ENCODE measurements at regions not wholly inside any gene's neighbourhood (a gene's known extent, or its start where the extent isn't known, plus 50 kb on each side); places are given as distances from the start of the nearest gene placed in this dataset.
"Not testable (repeated sequence)": the region's sequence is repeated elsewhere in the genome, so short reads cannot be mapped to it uniquely, and the experiment has no call there.

GRCh38 chr4:91653067-91653466 is 650.7 kb upstream of the GRID2 start:
- DNase-seq, result no peak

- no peak for DNase-seq
These were observed 622.7 kb upstream of the GRID2 start for GRCh38 chr4:91681091-91681490.

- DNase-seq, result no peak
These were observed 622.2 kb upstream of the GRID2 start for GRCh38 chr4:91681544-91681943.

GRCh38 chr4:91684955-91685354 is 618.8 kb upstream of the GRID2 start:
- no peak for DNase-seq

- no peak for DNase-seq
These were observed 615.4 kb upstream of the GRID2 start for GRCh38 chr4:91688413-91688812.

- DNase-seq, result not testable (repeated sequence)
These were observed 604.1 kb upstream of the GRID2 start for GRCh38 chr4:91699691-91700090.

- DNase-seq, result no peak
These were observed 573.9 kb upstream of the GRID2 start for GRCh38 chr4:91729851-91730250.

GRCh38 chr4:91734682-91735081 is 569.1 kb upstream of the GRID2 start:
- DNase-seq, result no peak

GRCh38 chr4:91738831-91739230 is 564.9 kb upstream of the GRID2 start:
- DNase-seq, result not testable (repeated sequence)

- DNase-seq, result no peak
These were observed 557.2 kb upstream of the GRID2 start for GRCh38 chr4:91746551-91746950.

- no peak for DNase-seq
These were observed 551.8 kb upstream of the GRID2 start for GRCh38 chr4:91751961-91752360.

GRCh38 chr4:91754716-91755115 is 549.0 kb upstream of the GRID2 start:
- no peak for DNase-seq

GRCh38 chr4:91758487-91758886 is 545.3 kb upstream of the GRID2 start:
- no peak for DNase-seq

GRCh38 chr4:91764085-91764484 is 539.7 kb upstream of the GRID2 start:
- no peak for DNase-seq

- DNase-seq, result no peak
These were observed 533.9 kb upstream of the GRID2 start for GRCh38 chr4:91769912-91770311.

- peak; percentile 14 for DNase-seq
These were observed 512.1 kb upstream of the GRID2 start for GRCh38 chr4:91791631-91792030.

- no peak for DNase-seq
These were observed 507.8 kb upstream of the GRID2 start for GRCh38 chr4:91795947-91796346.

- DNase-seq, result no peak
These were observed 491.4 kb upstream of the GRID2 start for GRCh38 chr4:91812319-91812718.

GRCh38 chr4:91824773-91825172 is 479.0 kb upstream of the GRID2 start:
- DNase-seq, result no peak

GRCh38 chr4:91826186-91826585 is 477.6 kb upstream of the GRID2 start:
- no peak for DNase-seq

- no peak for DNase-seq
These were observed 475.9 kb upstream of the GRID2 start for GRCh38 chr4:91827914-91828313.

GRCh38 chr4:91829531-91829930 is 474.2 kb upstream of the GRID2 start:
- DNase-seq, result no peak

GRCh38 chr4:91830681-91831395 is 472.9 kb upstream of the GRID2 start:
- no peak for DNase-seq

GRCh38 chr4:91837608-91838029 is 466.1 kb upstream of the GRID2 start:
- DNase-seq, result no peak

- DNase-seq, result no peak
These were observed 465.4 kb upstream of the GRID2 start for GRCh38 chr4:91838181-91838861.

Measured in DMS153 (cell line).